GM23338 (cell line): ENCODE measurements at regions not wholly inside any gene's neighbourhood (a gene's known extent, or its start where the extent isn't known, plus 50 kb on each side); places are given as distances from the start of the nearest gene placed in this dataset.

Experiments used
- CREB1 ChIP-seq: fragments of 250-450 bp; sonication (Bioruptor Pico); IDR thresholded peaks from 2 replicates; pipeline ENCODE4 v1.5.0; 2020; ENCODE audit warnings: low read depth, mild to moderate bottlenecking, moderate library complexity
- ETS1 ChIP-seq: IDR thresholded peaks from 2 replicates; pipeline ENCODE4 v1.6.1; 2016; ENCODE audit warnings: antibody characterized with exemption
- EZH2 ChIP-seq: fragments of 200-600 bp; sonication (generic); IDR thresholded peaks from one replicate; pipeline ENCODE4 v1.8.0; 2017; ENCODE audit warnings: antibody characterized with exemption, mild to moderate bottlenecking, low read depth; ENCODE audit not compliant: unreplicated experiment
- EZH2phosphoT487 ChIP-seq: fragments of 200-600 bp; sonication (generic); IDR thresholded peaks from one replicate; pipeline ENCODE4 v1.8.1; 2018; ENCODE audit warnings: antibody characterized with exemption; ENCODE audit not compliant: unreplicated experiment
- JUNB ChIP-seq: IDR thresholded peaks from one replicate; pipeline ENCODE4 v1.6.1; 2016; ENCODE audit warnings: antibody characterized with exemption; ENCODE audit not compliant: unreplicated experiment
- POLR2AphosphoS5 ChIP-seq: IDR thresholded peaks from 2 replicates; pipeline ENCODE4 v1.6.1; 2016; ENCODE audit warnings: antibody characterized with exemption, low read depth
- STAT1 ChIP-seq: IDR thresholded peaks from one replicate; pipeline ENCODE4 v1.6.1; 2016; ENCODE audit warnings: antibody characterized with exemption; ENCODE audit not compliant: unreplicated experiment
- ZNF114 ChIP-seq: fragments of 250-450 bp; sonication (Bioruptor Pico); IDR thresholded peaks from 2 replicates; pipeline ENCODE4 v1.5.0; 2020; ENCODE audit warnings: mild to moderate bottlenecking, moderate library complexity
- ZNF331 ChIP-seq: fragments of 250-450 bp; sonication (Bioruptor Pico); IDR thresholded peaks from 2 replicates; pipeline ENCODE4 v1.5.0; 2020; ENCODE audit warnings: low read depth, mild to moderate bottlenecking, moderate library complexity
- ZNF462 ChIP-seq: fragments of 250-450 bp; sonication (Bioruptor Pico); IDR thresholded peaks from 2 replicates; pipeline ENCODE4 v1.5.0; 2020; ENCODE audit warnings: mild to moderate bottlenecking, moderate library complexity
- TF ChIP-seq, protein P1 (sequence below), 2 experiments: fragments of 200-600 bp in 1 of 2; sonication (generic) in 1 of 2; conservative IDR thresholded peaks; 2 replicates each; pipeline versions ENCODE4 v1.5.1 to v1.6.1; 2016 to 2017; ENCODE audit warnings: antibody characterized with exemption in 2 of 2, low read depth in 2 of 2, mild to moderate bottlenecking in 2 of 2, moderate library complexity in 1 of 2
- TF ChIP-seq, protein P2 (sequence below): IDR thresholded peaks from one replicate; pipeline ENCODE4 v1.6.1; 2018; ENCODE audit warnings: antibody characterized with exemption; ENCODE audit not compliant: unreplicated experiment

GRCh38 chr18:1505856-1506255, 601.2 kb downstream of the ADCYAP1 start:
- TF ChIP-seq, protein P1, sequence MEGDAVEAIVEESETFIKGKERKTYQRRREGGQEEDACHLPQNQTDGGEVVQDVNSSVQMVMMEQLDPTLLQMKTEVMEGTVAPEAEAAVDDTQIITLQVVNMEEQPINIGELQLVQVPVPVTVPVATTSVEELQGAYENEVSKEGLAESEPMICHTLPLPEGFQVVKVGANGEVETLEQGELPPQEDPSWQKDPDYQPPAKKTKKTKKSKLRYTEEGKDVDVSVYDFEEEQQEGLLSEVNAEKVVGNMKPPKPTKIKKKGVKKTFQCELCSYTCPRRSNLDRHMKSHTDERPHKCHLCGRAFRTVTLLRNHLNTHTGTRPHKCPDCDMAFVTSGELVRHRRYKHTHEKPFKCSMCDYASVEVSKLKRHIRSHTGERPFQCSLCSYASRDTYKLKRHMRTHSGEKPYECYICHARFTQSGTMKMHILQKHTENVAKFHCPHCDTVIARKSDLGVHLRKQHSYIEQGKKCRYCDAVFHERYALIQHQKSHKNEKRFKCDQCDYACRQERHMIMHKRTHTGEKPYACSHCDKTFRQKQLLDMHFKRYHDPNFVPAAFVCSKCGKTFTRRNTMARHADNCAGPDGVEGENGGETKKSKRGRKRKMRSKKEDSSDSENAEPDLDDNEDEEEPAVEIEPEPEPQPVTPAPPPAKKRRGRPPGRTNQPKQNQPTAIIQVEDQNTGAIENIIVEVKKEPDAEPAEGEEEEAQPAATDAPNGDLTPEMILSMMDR (conservative IDR thresholded peaks at IDR 0.05; ENCODE audit: low read depth in 2 of 2) = no peak
- TF ChIP-seq EZH2 (no peak), ETS1 (no peak), CREB1 (no peak), POLR2AphosphoS5 (no peak), EZH2phosphoT487 (no peak), JUNB (no peak), ZNF114 (CRISPR knock-in tag) (no peak), ZNF331 (no peak), STAT1 (no peak), ZNF462 (CRISPR knock-in tag) (no peak)
- TF ChIP-seq, protein P2, sequence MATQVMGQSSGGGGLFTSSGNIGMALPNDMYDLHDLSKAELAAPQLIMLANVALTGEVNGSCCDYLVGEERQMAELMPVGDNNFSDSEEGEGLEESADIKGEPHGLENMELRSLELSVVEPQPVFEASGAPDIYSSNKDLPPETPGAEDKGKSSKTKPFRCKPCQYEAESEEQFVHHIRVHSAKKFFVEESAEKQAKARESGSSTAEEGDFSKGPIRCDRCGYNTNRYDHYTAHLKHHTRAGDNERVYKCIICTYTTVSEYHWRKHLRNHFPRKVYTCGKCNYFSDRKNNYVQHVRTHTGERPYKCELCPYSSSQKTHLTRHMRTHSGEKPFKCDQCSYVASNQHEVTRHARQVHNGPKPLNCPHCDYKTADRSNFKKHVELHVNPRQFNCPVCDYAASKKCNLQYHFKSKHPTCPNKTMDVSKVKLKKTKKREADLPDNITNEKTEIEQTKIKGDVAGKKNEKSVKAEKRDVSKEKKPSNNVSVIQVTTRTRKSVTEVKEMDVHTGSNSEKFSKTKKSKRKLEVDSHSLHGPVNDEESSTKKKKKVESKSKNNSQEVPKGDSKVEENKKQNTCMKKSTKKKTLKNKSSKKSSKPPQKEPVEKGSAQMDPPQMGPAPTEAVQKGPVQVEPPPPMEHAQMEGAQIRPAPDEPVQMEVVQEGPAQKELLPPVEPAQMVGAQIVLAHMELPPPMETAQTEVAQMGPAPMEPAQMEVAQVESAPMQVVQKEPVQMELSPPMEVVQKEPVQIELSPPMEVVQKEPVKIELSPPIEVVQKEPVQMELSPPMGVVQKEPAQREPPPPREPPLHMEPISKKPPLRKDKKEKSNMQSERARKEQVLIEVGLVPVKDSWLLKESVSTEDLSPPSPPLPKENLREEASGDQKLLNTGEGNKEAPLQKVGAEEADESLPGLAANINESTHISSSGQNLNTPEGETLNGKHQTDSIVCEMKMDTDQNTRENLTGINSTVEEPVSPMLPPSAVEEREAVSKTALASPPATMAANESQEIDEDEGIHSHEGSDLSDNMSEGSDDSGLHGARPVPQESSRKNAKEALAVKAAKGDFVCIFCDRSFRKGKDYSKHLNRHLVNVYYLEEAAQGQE = no peak
